ENCODE measurements at regions not wholly inside any gene's neighbourhood (a gene's known extent, or its start where the extent isn't known, plus 50 kb on each side); places are given as distances from the start of the nearest gene placed in this dataset.
"Not testable (repeated sequence)": the region's sequence is repeated elsewhere in the genome, so short reads cannot be mapped to it uniquely, and the experiment has no call there.

DNA sequence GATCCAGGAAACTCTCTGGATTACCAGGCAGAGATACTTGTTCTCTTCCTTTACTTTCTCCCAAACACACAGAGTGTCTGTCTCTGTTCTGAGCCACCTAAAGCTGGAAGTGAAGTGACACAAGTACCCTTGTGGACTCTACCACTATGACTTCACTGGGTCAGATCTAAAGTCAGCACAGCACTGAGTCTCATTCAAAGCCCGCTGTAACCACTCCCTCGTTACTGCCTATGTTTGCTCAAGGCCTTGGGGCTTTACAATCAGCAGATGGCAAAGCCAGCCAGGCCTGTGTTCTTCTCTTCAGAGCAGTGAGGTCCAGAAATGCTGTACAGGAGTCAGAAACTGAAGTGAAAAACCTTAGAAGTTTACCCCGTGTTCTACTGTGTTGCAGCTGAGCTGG is 588.3 kb upstream of the SEMA6D start:
- no peaks in the 10 kb centered on the region for H3K27me3 Mint-ChIP-seq (ENCODE audit: low read depth)
- ATAC-seq = no peak
- ChIA-PET POLR2A (no interaction called here), CTCF (no interaction called here)
- peaks cover 10% of the 10 kb centered on the region for H3K36me3 Mint-ChIP-seq
- no peak overlapping the region for H3K27ac Mint-ChIP-seq
- peaks cover 26% of the 10 kb centered on the region for H3K9me3 Mint-ChIP-seq
- DNase-seq (ENCODE audit: low spot score) = no peak
- H3K4me1 Mint-ChIP-seq = no peaks in the 10 kb centered on the region
- no peak for TF ChIP-seq ZBTB43 (CRISPR knock-in tag; IDR thresholded peaks at IDR 0.05)
- no peak for TF ChIP-seq NR3C1 (CRISPR knock-in tag; conservative IDR thresholded peaks at IDR 0.05; ENCODE audit: low read depth)
- no peak for TF ChIP-seq MLX (CRISPR knock-in tag; IDR thresholded peaks at IDR 0.05)
- no peak for TF ChIP-seq ETV6 (CRISPR knock-in tag; IDR thresholded peaks at IDR 0.05)
- no peak for TF ChIP-seq GRHL2 (CRISPR knock-in tag; IDR thresholded peaks at IDR 0.05; ENCODE audit: insufficient replicate concordance, severe bottlenecking)
- no peak for TF ChIP-seq CREM (CRISPR knock-in tag; IDR thresholded peaks at IDR 0.05)
- no peak for TF ChIP-seq FOXP4 (CRISPR knock-in tag; IDR thresholded peaks at IDR 0.05)
- no peak for TF ChIP-seq USF1 (CRISPR knock-in tag; IDR thresholded peaks at IDR 0.05)
- TF ChIP-seq E2F5 (CRISPR knock-in tag; IDR thresholded peaks at IDR 0.05) = no peak
- TF ChIP-seq ZNF138 (CRISPR knock-in tag; conservative IDR thresholded peaks at IDR 0.05) = no peak
- no peak for TF ChIP-seq ATF1 (CRISPR knock-in tag; IDR thresholded peaks at IDR 0.05)
- no peak for TF ChIP-seq MXD4 (CRISPR knock-in tag; IDR thresholded peaks at IDR 0.05; ENCODE audit: borderline replicate concordance)
- no peak for TF ChIP-seq TEAD1 (CRISPR knock-in tag; IDR thresholded peaks at IDR 0.05)
- TF ChIP-seq, protein P1, sequence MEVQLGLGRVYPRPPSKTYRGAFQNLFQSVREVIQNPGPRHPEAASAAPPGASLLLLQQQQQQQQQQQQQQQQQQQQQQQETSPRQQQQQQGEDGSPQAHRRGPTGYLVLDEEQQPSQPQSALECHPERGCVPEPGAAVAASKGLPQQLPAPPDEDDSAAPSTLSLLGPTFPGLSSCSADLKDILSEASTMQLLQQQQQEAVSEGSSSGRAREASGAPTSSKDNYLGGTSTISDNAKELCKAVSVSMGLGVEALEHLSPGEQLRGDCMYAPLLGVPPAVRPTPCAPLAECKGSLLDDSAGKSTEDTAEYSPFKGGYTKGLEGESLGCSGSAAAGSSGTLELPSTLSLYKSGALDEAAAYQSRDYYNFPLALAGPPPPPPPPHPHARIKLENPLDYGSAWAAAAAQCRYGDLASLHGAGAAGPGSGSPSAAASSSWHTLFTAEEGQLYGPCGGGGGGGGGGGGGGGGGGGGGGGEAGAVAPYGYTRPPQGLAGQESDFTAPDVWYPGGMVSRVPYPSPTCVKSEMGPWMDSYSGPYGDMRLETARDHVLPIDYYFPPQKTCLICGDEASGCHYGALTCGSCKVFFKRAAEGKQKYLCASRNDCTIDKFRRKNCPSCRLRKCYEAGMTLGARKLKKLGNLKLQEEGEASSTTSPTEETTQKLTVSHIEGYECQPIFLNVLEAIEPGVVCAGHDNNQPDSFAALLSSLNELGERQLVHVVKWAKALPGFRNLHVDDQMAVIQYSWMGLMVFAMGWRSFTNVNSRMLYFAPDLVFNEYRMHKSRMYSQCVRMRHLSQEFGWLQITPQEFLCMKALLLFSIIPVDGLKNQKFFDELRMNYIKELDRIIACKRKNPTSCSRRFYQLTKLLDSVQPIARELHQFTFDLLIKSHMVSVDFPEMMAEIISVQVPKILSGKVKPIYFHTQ (CRISPR knock-in tag; IDR thresholded peaks at IDR 0.05) = no peak
- TF ChIP-seq, protein P2, sequence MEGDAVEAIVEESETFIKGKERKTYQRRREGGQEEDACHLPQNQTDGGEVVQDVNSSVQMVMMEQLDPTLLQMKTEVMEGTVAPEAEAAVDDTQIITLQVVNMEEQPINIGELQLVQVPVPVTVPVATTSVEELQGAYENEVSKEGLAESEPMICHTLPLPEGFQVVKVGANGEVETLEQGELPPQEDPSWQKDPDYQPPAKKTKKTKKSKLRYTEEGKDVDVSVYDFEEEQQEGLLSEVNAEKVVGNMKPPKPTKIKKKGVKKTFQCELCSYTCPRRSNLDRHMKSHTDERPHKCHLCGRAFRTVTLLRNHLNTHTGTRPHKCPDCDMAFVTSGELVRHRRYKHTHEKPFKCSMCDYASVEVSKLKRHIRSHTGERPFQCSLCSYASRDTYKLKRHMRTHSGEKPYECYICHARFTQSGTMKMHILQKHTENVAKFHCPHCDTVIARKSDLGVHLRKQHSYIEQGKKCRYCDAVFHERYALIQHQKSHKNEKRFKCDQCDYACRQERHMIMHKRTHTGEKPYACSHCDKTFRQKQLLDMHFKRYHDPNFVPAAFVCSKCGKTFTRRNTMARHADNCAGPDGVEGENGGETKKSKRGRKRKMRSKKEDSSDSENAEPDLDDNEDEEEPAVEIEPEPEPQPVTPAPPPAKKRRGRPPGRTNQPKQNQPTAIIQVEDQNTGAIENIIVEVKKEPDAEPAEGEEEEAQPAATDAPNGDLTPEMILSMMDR (IDR thresholded peaks at IDR 0.05) = no peak
- TF ChIP-seq USF2 (CRISPR knock-in tag; IDR thresholded peaks at IDR 0.05) = no peak
- no peak for TF ChIP-seq IRF2 (CRISPR knock-in tag; IDR thresholded peaks at IDR 0.05; ENCODE audit: borderline replicate concordance, low read depth)
- no peak for TF ChIP-seq NFE2L1 (CRISPR knock-in tag; IDR thresholded peaks at IDR 0.05)
- TF ChIP-seq ATF3 (CRISPR knock-in tag; conservative IDR thresholded peaks at IDR 0.05) = no peak
- no peak for TF ChIP-seq JAZF1 (CRISPR knock-in tag; IDR thresholded peaks at IDR 0.05)
- H3K4me3 Mint-ChIP-seq = no peak overlapping the region

- CTCF ChIA-PET; H3K27ac Mint-ChIP-seq; H3K4me1 Mint-ChIP-seq; H3K27me3 Mint-ChIP-seq (ENCODE audit: low read depth); DNase-seq (ENCODE audit: low spot score); ATAC-seq; POLR2A ChIA-PET; H3K4me3 Mint-ChIP-seq: not testable (repeated sequence)
- peaks cover 10% of the 10 kb centered on the region for H3K36me3 Mint-ChIP-seq
- peaks cover 26% of the 10 kb centered on the region for H3K9me3 Mint-ChIP-seq
These were observed 585.9 kb upstream of the SEMA6D start for GRCh38 chr15:47131450-47131849.

Measured in WTC11 (cell line).